ENCODE measurements at regions not wholly inside any gene's neighbourhood (a gene's known extent, or its start where the extent isn't known, plus 50 kb on each side); places are given as distances from the start of the nearest gene placed in this dataset.

DNA sequence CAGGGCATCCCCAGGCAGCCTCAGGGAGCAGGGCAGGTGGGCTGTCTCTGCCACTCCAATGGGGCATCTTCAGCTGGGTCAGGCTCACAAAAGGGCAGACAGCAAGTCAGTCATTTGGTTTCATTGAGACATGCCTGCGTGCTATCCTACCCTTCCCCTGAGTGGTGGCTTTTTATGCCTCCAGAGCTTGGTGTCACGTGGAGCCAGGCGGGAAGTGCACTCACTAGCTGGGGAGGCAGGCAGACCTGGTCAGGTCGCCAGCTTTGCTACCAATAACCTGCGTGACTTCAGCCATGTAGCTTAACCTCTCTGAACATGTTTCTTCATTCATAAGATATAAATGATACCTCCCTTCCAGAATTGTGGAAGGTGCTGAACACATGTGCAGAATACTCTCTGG lies 415.0 kb downstream of the SOX9 start:
- no peak overlapping the region for H3K4me3 ChIP-seq
- no peak overlapping the region for H3K27ac ChIP-seq (ENCODE audit: low read depth in 1 of 2, low read length in 1 of 2)
- no peak overlapping the region for H3K9ac ChIP-seq (ENCODE audit: insufficient read depth in 1 of 2, low read length in 2 of 2)
- DNase-seq (no peak), ATAC-seq (ENCODE audit: insufficient read depth, low FRiP score) (no peak)
- TF ChIP-seq, protein P1, sequence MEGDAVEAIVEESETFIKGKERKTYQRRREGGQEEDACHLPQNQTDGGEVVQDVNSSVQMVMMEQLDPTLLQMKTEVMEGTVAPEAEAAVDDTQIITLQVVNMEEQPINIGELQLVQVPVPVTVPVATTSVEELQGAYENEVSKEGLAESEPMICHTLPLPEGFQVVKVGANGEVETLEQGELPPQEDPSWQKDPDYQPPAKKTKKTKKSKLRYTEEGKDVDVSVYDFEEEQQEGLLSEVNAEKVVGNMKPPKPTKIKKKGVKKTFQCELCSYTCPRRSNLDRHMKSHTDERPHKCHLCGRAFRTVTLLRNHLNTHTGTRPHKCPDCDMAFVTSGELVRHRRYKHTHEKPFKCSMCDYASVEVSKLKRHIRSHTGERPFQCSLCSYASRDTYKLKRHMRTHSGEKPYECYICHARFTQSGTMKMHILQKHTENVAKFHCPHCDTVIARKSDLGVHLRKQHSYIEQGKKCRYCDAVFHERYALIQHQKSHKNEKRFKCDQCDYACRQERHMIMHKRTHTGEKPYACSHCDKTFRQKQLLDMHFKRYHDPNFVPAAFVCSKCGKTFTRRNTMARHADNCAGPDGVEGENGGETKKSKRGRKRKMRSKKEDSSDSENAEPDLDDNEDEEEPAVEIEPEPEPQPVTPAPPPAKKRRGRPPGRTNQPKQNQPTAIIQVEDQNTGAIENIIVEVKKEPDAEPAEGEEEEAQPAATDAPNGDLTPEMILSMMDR (IDR thresholded peaks at IDR 0.05; ENCODE audit: control extremely low read depth, extremely low read depth), result no peak
- H3K27me3 ChIP-seq (ENCODE audit: control insufficient read depth in 3 of 3, insufficient read depth in 3 of 3, low read length in 2 of 3), result no peaks in the 10 kb centered on the region
- peaks cover 0 to 4% (median 1%) of the 10 kb centered on the region in 4 donors for H3K9me3 ChIP-seq (ENCODE audit: control insufficient read depth in 4 of 4, insufficient read depth in 3 of 4, low read length in 3 of 4)
- 76 to 96% methylated on average over 5 of the region's 5 CpGs for WGBS, 2 donors
- H3K4me1 ChIP-seq (ENCODE audit: control insufficient read depth in 5 of 5, insufficient read depth in 5 of 5, low read length in 5 of 5), result peaks cover 0 to 19% (median 0%) of the 10 kb centered on the region in 5 donors
- no peaks in the 10 kb centered on the region for H3K36me3 ChIP-seq (ENCODE audit: control insufficient read depth in 4 of 4, insufficient read depth in 4 of 4, low read length in 4 of 4)

DNA sequence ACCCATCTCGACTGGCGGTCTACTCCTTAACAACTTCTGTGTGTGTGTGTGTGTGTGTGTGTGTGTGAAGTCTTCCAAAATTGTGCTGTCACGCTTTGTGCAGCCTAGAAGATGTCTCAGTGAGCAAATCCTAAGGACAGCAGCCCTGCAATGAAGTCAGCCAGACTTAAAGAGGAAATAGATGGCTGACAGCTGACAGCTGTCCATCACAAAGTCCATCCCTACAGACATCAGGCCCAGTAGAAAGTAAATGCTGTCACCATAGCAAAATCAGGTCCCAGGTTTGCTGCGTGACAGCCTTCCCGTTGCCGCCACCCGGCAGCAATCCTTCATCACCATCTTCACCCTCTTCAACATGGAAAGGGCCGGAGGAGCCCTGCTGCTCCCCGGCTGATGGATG lies 416.0 kb downstream of the SOX9 start:
- Histone ChIP-seq H3K4me1 (ENCODE audit: control insufficient read depth in 5 of 5, insufficient read depth in 5 of 5, low read length in 5 of 5) (peaks cover 0 to 19% (median 0%) of the 10 kb centered on the region in 5 donors), H3K36me3 (ENCODE audit: control insufficient read depth in 4 of 4, insufficient read depth in 4 of 4, low read length in 4 of 4) (no peaks in the 10 kb centered on the region), H3K27me3 (ENCODE audit: control insufficient read depth in 3 of 3, insufficient read depth in 3 of 3, low read length in 2 of 3) (no peaks in the 10 kb centered on the region), H3K27ac (ENCODE audit: low read depth in 1 of 2, low read length in 1 of 2) (no peak overlapping the region), H3K4me3 (no peak overlapping the region), H3K9ac (ENCODE audit: insufficient read depth in 1 of 2, low read length in 2 of 2) (no peak overlapping the region), H3K9me3 (ENCODE audit: control insufficient read depth in 4 of 4, insufficient read depth in 3 of 4, low read length in 3 of 4) (peaks cover 0 to 4% (median 2%) of the 10 kb centered on the region in 4 donors)
- DNase-seq (no peak), ATAC-seq (ENCODE audit: insufficient read depth, low FRiP score) (no peak)
- 81 to 85% methylated on average over 9 of the region's 9 CpGs for WGBS, 2 donors
- TF ChIP-seq, protein P1 (IDR thresholded peaks at IDR 0.05; ENCODE audit: control extremely low read depth, extremely low read depth), result no peak

DNA sequence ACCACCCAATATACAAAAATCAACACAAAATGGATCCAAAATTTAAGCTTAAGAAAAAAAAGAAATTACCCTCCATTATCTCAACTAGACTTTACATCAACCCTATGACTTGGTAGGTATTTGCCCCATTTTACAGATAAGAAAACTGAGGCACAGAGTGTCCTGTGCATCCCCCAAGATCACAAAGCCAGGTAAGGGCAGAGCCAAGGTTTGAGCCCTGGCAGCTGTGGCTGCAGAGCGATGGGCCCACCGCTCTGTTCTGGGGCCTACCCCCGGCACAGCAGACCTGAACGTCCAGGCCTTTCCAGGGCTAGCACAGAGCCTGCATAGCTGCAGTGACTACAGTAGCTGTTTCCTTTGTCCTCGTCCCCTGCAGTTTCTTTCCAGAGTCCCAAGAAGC lies 417.6 kb downstream of the SOX9 start:
- Histone ChIP-seq H3K4me1 (ENCODE audit: control insufficient read depth in 5 of 5, insufficient read depth in 5 of 5, low read length in 5 of 5) (peaks cover 0 to 19% (median 0%) of the 10 kb centered on the region in 5 donors), H3K9me3 (ENCODE audit: control insufficient read depth in 4 of 4, insufficient read depth in 3 of 4, low read length in 3 of 4) (peaks cover 0 to 4% (median 2%) of the 10 kb centered on the region in 4 donors), H3K9ac (ENCODE audit: insufficient read depth in 1 of 2, low read length in 2 of 2) (no peak overlapping the region), H3K36me3 (ENCODE audit: control insufficient read depth in 4 of 4, insufficient read depth in 4 of 4, low read length in 4 of 4) (no peaks in the 10 kb centered on the region), H3K27me3 (ENCODE audit: control insufficient read depth in 3 of 3, insufficient read depth in 3 of 3, low read length in 2 of 3) (peaks cover 0 to 1% (median 0%) of the 10 kb centered on the region in 3 donors), H3K4me3 (no peak overlapping the region), H3K27ac (ENCODE audit: low read depth in 1 of 2, low read length in 1 of 2) (no peak overlapping the region)
- 92 to 97% methylated on average over 5 of the region's 5 CpGs for WGBS, 2 donors
- DNase-seq, result no peak
- ATAC-seq (ENCODE audit: insufficient read depth, low FRiP score), result no peak
- TF ChIP-seq, protein P1 (IDR thresholded peaks at IDR 0.05; ENCODE audit: control extremely low read depth, extremely low read depth), result no peak

DNA sequence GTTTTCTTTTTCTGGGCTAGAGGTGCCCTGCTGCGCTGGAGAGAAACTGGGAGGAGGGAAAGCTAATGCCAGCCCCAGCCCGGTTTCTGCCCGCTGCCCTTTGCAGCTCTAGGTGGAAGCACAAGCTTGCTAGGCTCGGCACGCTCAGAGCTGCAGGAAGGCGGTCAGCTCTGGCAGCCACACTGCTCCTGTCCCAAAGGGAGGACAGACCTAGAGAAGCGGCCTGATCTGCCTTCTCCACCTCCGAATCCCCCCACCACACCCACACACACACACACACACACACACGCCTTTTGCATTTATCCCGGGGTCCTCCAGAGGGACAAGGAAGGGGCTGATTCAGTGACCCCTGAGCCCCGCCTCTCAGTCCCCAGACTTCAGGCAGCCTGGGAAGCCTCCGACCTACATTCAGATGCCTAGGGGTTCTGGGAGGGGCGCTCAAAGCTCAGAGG lies 418.1 kb downstream of the SOX9 start:
- Histone ChIP-seq H3K4me1 (ENCODE audit: control insufficient read depth in 5 of 5, insufficient read depth in 5 of 5, low read length in 5 of 5) (peaks cover 0 to 19% (median 0%) of the 10 kb centered on the region in 5 donors), H3K9ac (ENCODE audit: insufficient read depth in 1 of 2, low read length in 2 of 2) (no peak overlapping the region), H3K36me3 (ENCODE audit: control insufficient read depth in 4 of 4, insufficient read depth in 4 of 4, low read length in 4 of 4) (no peaks in the 10 kb centered on the region), H3K27ac (ENCODE audit: low read depth in 1 of 2, low read length in 1 of 2) (no peak overlapping the region), H3K9me3 (ENCODE audit: control insufficient read depth in 4 of 4, insufficient read depth in 3 of 4, low read length in 3 of 4) (peaks cover 0 to 4% (median 2%) of the 10 kb centered on the region in 4 donors), H3K27me3 (ENCODE audit: control insufficient read depth in 3 of 3, insufficient read depth in 3 of 3, low read length in 2 of 3) (peaks cover 0 to 2% (median 0%) of the 10 kb centered on the region in 3 donors), H3K4me3 (no peak overlapping the region)
- 91 to 94% methylated on average over 13 of the region's 13 CpGs for WGBS, 2 donors
- DNase-seq (peak in 1 of 3 donors; percentile 16), ATAC-seq (ENCODE audit: insufficient read depth, low FRiP score) (no peak)
- TF ChIP-seq, protein P1 (IDR thresholded peaks at IDR 0.05; ENCODE audit: control extremely low read depth, extremely low read depth), result no peak
